Colonic mucosa (tissue), 4 donors: ENCODE measurements at regions not wholly inside any gene's neighbourhood (a gene's known extent, or its start where the extent isn't known, plus 50 kb on each side); places are given as distances from the start of the nearest gene placed in this dataset.

Experiments
- DNase-seq: peaks from one replicate; pipeline ENCODE4 v3.0.0-alpha.2; 2020
- H3K27ac ChIP-seq: fragments of 200-600 bp; one replicate; pipeline ENCODE4 v1.8.0; 2021
- H3K27me3 ChIP-seq: fragments of 200-600 bp; one replicate; pipeline ENCODE4 v1.8.0; 2021
- H3K36me3 ChIP-seq: fragments of 200-600 bp; one replicate; pipeline ENCODE4 v1.8.0; 2021
- H3K4me1 ChIP-seq: fragments of 200-600 bp; one replicate; pipeline ENCODE4 v1.8.0; 2021; ENCODE audit warnings: mild to moderate bottlenecking
- H3K4me3 ChIP-seq: fragments of 200-600 bp; one replicate; pipeline ENCODE4 v1.8.0; 2021
- H3K9ac ChIP-seq, 2 donors: one replicate each; pipeline ENCODE4 v1.7.0; 2013; ENCODE audit warnings: control low read depth in 2 of 2, low read depth in 2 of 2, low read length in 2 of 2
- H3K9me3 ChIP-seq: fragments of 200-600 bp; one replicate; pipeline ENCODE4 v1.8.0; 2021
- intact Hi-C: fragments of 100-400 bp; cut with DNase I; formaldehyde crosslinking; loops from one replicate; pipeline ENCODE4 v1.14.1; 2022
- TF ChIP-seq, protein P1 (sequence below): fragments of 200-600 bp; IDR thresholded peaks from one replicate; pipeline ENCODE4 v1.8.0; 2022; ENCODE audit warnings: antibody characterized with exemption, mild to moderate bottlenecking
- donor health status: healthy.
- donor health status: DM: no; HTN: no; CAD: no.
- donor health status: DM: no; HTN: no; CAD: no.

DNA sequence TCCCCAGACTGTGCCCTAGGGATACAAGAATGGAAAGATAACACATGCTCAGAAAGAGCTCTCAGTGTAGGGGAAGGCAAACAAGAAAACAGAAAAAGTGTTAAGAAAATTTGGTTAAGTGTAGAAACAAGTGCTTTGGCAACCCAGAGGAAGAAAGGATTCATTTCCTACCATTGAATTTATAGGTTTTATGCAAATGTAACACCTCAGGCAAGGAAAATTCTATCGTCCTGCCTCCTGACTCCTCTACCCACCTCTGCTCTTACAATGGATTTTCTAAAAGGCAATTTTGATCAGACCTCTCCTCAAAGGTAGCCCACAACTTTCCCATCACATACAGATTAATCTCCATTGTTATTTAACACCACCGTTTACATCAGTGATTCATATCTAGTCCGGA is 298.7 kb downstream of the RFC3 start:
- intact Hi-C loops = no loop called here
- TF ChIP-seq, protein P1, sequence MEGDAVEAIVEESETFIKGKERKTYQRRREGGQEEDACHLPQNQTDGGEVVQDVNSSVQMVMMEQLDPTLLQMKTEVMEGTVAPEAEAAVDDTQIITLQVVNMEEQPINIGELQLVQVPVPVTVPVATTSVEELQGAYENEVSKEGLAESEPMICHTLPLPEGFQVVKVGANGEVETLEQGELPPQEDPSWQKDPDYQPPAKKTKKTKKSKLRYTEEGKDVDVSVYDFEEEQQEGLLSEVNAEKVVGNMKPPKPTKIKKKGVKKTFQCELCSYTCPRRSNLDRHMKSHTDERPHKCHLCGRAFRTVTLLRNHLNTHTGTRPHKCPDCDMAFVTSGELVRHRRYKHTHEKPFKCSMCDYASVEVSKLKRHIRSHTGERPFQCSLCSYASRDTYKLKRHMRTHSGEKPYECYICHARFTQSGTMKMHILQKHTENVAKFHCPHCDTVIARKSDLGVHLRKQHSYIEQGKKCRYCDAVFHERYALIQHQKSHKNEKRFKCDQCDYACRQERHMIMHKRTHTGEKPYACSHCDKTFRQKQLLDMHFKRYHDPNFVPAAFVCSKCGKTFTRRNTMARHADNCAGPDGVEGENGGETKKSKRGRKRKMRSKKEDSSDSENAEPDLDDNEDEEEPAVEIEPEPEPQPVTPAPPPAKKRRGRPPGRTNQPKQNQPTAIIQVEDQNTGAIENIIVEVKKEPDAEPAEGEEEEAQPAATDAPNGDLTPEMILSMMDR = no peak
- H3K27ac ChIP-seq = no peak overlapping the region
- H3K4me1 ChIP-seq = no peaks in the 10 kb centered on the region
- no peak overlapping the region for H3K4me3 ChIP-seq
- no peak overlapping the region for H3K9ac ChIP-seq
- H3K27me3 ChIP-seq = no peaks in the 10 kb centered on the region
- no peaks in the 10 kb centered on the region for H3K36me3 ChIP-seq
- no peak for DNase-seq
- H3K9me3 ChIP-seq = no peaks in the 10 kb centered on the region

DNA sequence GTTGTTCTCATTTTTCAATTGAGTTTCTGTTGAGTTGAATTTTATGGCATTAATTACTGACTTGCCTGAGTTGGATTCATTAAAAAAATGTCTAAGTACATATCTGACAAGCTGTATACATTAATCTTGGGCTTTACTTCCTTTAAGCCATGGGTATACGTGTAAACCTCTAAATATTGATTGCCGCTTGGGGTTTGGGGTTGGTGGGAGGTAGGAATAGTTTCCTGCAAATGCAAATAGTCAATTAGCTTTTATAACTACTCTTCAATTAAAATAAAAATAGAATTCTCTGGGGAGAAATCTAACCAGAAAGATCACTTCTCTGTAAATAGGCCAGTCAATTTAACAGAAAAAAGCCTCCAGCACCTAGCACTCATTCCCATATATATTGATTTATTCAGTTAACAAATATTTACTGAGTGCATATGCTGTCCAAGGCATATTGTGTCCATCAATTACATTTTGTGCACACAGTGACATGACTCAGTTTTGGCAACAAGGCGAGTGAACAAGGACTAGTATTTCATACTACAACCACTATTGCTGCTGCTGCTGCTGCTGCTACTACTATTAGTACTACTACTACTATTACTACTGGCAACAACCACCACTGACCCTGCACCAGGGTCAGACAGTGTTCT is 306.8 kb downstream of the RFC3 start:
- intact Hi-C loops = no loop called here

DNA sequence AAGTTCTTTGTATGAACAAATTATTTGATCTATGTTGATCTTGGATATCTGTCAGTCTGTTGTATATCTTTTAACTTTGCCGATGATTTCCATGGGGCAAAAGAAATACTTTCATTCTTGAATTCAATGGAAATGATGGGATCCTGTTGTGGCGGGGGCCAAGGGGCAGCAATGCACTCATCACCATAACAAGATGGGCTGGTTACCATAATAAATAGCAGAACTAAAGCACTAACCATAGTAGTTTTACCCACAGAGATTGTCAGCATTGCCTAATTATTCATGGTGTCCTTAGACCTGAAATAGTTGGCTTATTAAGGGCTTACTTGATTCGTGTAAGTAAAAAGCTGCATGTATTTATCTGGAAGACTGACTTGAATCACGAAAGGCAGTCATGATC is 309.6 kb downstream of the RFC3 start:
- TF ChIP-seq, protein P1 = no peak
- no peak for DNase-seq
- H3K36me3 ChIP-seq = no peaks in the 10 kb centered on the region

More for the DNA sequence above, 306.8 kb downstream of the RFC3 start:
- H3K9me3 ChIP-seq = no peaks in the 10 kb centered on the region
- no peak overlapping the region for H3K9ac ChIP-seq
- H3K4me1 ChIP-seq = no peaks in the 10 kb centered on the region
- no peak overlapping the region for H3K4me3 ChIP-seq
- no peak for DNase-seq
- no peak overlapping the region for H3K27ac ChIP-seq
- H3K27me3 ChIP-seq = no peaks in the 10 kb centered on the region
- H3K36me3 ChIP-seq = no peaks in the 10 kb centered on the region
- TF ChIP-seq, protein P1 = no peak

DNA sequence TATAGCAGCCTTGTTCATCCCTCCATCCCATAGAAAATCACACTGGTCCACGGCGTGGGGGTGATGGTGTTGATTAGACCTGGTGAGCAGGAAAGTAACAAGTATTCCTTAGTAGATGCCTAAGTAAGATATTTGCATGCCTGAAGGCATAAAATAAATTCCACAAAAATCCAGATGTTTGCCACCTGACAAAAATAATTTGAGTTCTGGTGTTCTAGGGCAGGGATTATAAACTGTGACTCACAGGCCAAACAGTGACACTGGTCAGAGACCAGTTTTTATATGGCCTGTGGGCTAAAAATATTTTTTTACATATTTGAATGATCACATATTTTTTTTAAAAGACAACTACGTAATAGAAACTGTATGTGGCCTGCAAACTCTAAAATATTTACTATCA is 310.7 kb downstream of the RFC3 start:
- DNase-seq = no peak
- TF ChIP-seq, protein P1 = no peak
- Histone ChIP-seq H3K36me3 (no peaks in the 10 kb centered on the region), H3K4me1 (no peaks in the 10 kb centered on the region), H3K4me3 (no peak overlapping the region), H3K9me3 (no peaks in the 10 kb centered on the region), H3K27me3 (no peaks in the 10 kb centered on the region), H3K27ac (no peak overlapping the region), H3K9ac (no peak overlapping the region)
- intact Hi-C loops = no loop called here

More for the DNA sequence above, 309.6 kb downstream of the RFC3 start:
- Histone ChIP-seq H3K27ac (no peak overlapping the region), H3K9ac (no peak overlapping the region), H3K27me3 (no peaks in the 10 kb centered on the region), H3K9me3 (no peaks in the 10 kb centered on the region), H3K4me3 (no peak overlapping the region), H3K4me1 (no peaks in the 10 kb centered on the region)
- intact Hi-C loops = no loop called here

DNA sequence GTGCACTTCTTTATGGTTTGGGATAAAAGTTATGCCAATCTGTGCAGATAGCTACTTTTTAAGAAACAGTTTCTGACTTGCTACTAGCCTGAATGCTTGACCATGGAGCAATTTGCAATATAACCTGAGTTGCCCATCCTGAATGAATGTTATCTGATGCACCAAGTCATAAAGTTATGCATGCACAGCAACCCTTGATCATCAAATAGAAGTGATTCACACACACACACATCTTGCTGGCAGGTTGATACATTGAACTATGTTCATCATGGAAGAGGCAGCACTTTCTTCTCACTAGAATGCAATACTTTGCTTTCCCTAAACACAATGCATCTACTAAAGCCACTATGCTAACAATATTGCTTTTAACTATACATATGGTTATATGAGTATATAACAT is 311.5 kb downstream of the RFC3 start:
- intact Hi-C loops = no loop called here
- TF ChIP-seq, protein P1 = no peak
- H3K27ac ChIP-seq = no peak overlapping the region
- no peak overlapping the region for H3K4me3 ChIP-seq
- no peaks in the 10 kb centered on the region for H3K36me3 ChIP-seq
- H3K9me3 ChIP-seq = no peaks in the 10 kb centered on the region
- no peak for DNase-seq
- no peaks in the 10 kb centered on the region for H3K27me3 ChIP-seq
- no peak overlapping the region for H3K9ac ChIP-seq
- no peaks in the 10 kb centered on the region for H3K4me1 ChIP-seq
